OCI-LY7 (cell line): ENCODE measurements at regions not wholly inside any gene's neighbourhood (a gene's known extent, or its start where the extent isn't known, plus 50 kb on each side); places are given as distances from the start of the nearest gene placed in this dataset.

Experiments used
- BruUV-seq: library from RNA; stranded (reverse); fragments of 400-500 nt; replicated peaks from 2 replicates; lab custom pipeline; 2021; lab: Mats Ljungman, UMichigan
- CTCF ChIA-PET: fragments of 300-600 bp; sonication (Branson Sonifier 250); formaldehyde crosslinking; loops from one replicate; lab custom pipeline; 2022; ENCODE audit warnings: antibody characterized with exemption; ENCODE audit not compliant: unreplicated experiment; lab: Charles Lee
- POLR2A ChIA-PET: fragments of 300-600 bp; sonication (Branson Sonifier 250); formaldehyde crosslinking; loops from one replicate; lab custom pipeline; 2022; ENCODE audit warnings: antibody characterized with exemption; lab: Charles Lee
- DNase-seq: peaks from one replicate; pipeline ENCODE4 v3.0.0-alpha.2; 2015; ENCODE audit warnings: low spot score
- H2AFZ ChIP-seq: fragments of 200-600 bp; sonication (generic), shearing (Covaris generic); 2 replicates; pipeline ENCODE4 v1.6.1; 2014; ENCODE audit warnings: mild to moderate bottlenecking, antibody characterized with exemption, low read length, moderate library complexity
- H3K27ac ChIP-seq: fragments of 200-600 bp; sonication (generic); 2 replicates; pipeline ENCODE4 v1.5.1; 2014; ENCODE audit warnings: mixed run types, low read depth, mild to moderate bottlenecking, moderate library complexity, low read length, inconsistent platforms; ENCODE audit not compliant: poor library complexity, severe bottlenecking
- H3K36me3 ChIP-seq: fragments of 200-600 bp; sonication (generic); 2 replicates; pipeline ENCODE4 v1.6.1; 2014; ENCODE audit warnings: mild to moderate bottlenecking, antibody characterized with exemption, low read length, moderate library complexity, mixed read lengths; ENCODE audit not compliant: insufficient read depth
- H3K4me1 ChIP-seq: fragments of 200-600 bp; sonication (generic); 2 replicates; pipeline ENCODE4 v1.5.1; 2014; ENCODE audit warnings: mild to moderate bottlenecking, low read length; ENCODE audit not compliant: insufficient read depth, poor library complexity, severe bottlenecking
- H3K4me2 ChIP-seq: fragments of 200-600 bp; sonication (generic); 2 replicates; pipeline ENCODE4 v1.6.1; 2014; ENCODE audit warnings: mild to moderate bottlenecking, low read length
- H3K4me3 ChIP-seq: fragments of 200-600 bp; sonication (generic); 2 replicates; pipeline ENCODE4 v1.5.1; 2014; ENCODE audit warnings: mild to moderate bottlenecking, low read depth, low read length; ENCODE audit not compliant: poor library complexity, severe bottlenecking
- H3K79me2 ChIP-seq: fragments of 200-600 bp; sonication (generic); 2 replicates; pipeline ENCODE4 v1.6.1; 2016; ENCODE audit warnings: low read depth, mild to moderate bottlenecking, low read length, moderate library complexity, mixed read lengths; ENCODE audit not compliant: insufficient read depth
- H3K9me2 ChIP-seq: fragments of 200-600 bp; sonication (generic); 2 replicates; pipeline ENCODE4 v1.6.1; 2016; ENCODE audit warnings: mild to moderate bottlenecking, low read length, mixed read lengths; ENCODE audit not compliant: insufficient read depth
- H3K9me3 ChIP-seq: fragments of 200-600 bp; sonication (generic); 2 replicates; pipeline ENCODE4 v1.6.1; 2014; ENCODE audit warnings: mild to moderate bottlenecking, mixed run types, low read length, mixed read lengths
- H4K20me1 ChIP-seq: fragments of 200-600 bp; sonication (generic); 2 replicates; pipeline ENCODE4 v1.6.1; 2014; ENCODE audit warnings: mild to moderate bottlenecking, antibody characterized with exemption, low read length, moderate library complexity, mixed read lengths; ENCODE audit not compliant: insufficient read depth
- EZH2phosphoT487 ChIP-seq: fragments of 200-600 bp; sonication (generic); IDR thresholded peaks from 2 replicates; pipeline ENCODE4 v1.6.1; 2018; ENCODE audit warnings: low read depth, borderline replicate concordance, mild to moderate bottlenecking, mixed run types, antibody characterized with exemption, low read length, moderate library complexity, mixed read lengths
- intact Hi-C: fragments of 100-400 bp; cut with micrococcal nuclease; formaldehyde crosslinking; loops from one replicate; pipeline ENCODE4 v1.10.0; 2022; ENCODE audit not compliant: unreplicated experiment
- TF ChIP-seq, protein P1 (sequence below): fragments of 200-600 bp; sonication (generic); conservative IDR thresholded peaks from 2 replicates; pipeline ENCODE4 v1.5.1; 2014; ENCODE audit warnings: mild to moderate bottlenecking, antibody characterized with exemption, low read length, moderate library complexity, mixed read lengths

DNA sequence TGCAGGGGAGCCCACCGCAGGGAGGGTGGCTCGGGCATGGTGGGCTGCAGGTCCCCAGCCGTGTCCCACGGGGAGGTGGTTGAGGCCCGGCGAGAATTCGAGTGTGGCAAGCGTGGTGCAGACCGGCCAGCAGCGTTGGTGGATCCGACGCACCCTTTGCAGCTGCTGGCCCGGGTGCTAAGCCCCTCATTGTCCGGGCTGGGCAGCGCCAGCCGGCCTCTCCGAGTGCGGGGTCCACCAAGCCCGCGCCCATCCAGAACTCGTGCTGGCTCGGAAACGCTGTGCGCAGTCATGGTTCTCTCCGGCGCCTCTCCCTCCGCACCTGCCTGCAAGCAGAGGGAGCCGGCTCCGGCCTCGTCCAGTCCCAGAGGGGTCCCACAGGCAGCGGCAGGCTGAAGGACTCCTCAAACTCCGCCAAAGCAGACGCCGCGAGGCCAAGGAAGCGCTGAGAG, 177.0 kb upstream of the SLC35G4 start:
- no peaks in the 10 kb centered on the region for H3K36me3 ChIP-seq
- H3K4me2 ChIP-seq: no peak overlapping the region
- H3K27ac ChIP-seq: no peak overlapping the region
- no peaks in the 10 kb centered on the region for H3K79me2 ChIP-seq
- DNase-seq: no peak
- CTCF ChIA-PET: no interaction called here
- H3K4me3 ChIP-seq: no peak overlapping the region
- POLR2A ChIA-PET: no interaction called here
- no peaks in the 10 kb centered on the region for H4K20me1 ChIP-seq
- no peaks in the 10 kb centered on the region for H3K4me1 ChIP-seq
- intact Hi-C loops: no loop called here
- TF ChIP-seq, protein P1, sequence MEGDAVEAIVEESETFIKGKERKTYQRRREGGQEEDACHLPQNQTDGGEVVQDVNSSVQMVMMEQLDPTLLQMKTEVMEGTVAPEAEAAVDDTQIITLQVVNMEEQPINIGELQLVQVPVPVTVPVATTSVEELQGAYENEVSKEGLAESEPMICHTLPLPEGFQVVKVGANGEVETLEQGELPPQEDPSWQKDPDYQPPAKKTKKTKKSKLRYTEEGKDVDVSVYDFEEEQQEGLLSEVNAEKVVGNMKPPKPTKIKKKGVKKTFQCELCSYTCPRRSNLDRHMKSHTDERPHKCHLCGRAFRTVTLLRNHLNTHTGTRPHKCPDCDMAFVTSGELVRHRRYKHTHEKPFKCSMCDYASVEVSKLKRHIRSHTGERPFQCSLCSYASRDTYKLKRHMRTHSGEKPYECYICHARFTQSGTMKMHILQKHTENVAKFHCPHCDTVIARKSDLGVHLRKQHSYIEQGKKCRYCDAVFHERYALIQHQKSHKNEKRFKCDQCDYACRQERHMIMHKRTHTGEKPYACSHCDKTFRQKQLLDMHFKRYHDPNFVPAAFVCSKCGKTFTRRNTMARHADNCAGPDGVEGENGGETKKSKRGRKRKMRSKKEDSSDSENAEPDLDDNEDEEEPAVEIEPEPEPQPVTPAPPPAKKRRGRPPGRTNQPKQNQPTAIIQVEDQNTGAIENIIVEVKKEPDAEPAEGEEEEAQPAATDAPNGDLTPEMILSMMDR: no peak
- TF ChIP-seq EZH2phosphoT487: no peak
- H3K9me2 ChIP-seq: no peaks in the 10 kb centered on the region
- H2AFZ ChIP-seq: no peak overlapping the region
- no TSS peak for BruUV-seq
- no peaks in the 10 kb centered on the region for H3K9me3 ChIP-seq

DNA sequence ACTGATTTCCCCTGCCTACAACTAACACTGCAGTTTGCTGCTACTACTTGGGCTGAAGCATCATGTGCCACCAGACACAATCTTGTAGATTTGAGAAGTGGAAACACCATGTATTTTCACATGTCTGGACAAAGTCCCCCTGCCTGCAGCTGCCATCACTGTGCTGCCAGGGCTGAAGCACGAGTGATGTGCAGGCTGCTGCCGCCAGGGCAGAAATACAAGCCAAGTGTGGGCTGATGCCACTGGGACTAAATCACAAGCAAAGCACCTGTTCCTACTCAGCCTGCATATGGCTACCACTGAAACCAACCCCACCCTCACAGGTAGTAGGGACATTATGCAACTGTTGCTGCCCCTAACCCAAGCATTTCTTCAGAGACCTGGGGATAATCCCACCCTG, 179.5 kb upstream of the SLC35G4 start:
- H2AFZ ChIP-seq: no peak overlapping the region
- H3K9me3 ChIP-seq: no peaks in the 10 kb centered on the region
- no peaks in the 10 kb centered on the region for H3K36me3 ChIP-seq
- no peaks in the 10 kb centered on the region for H4K20me1 ChIP-seq
- no peak for DNase-seq
- POLR2A ChIA-PET: no interaction called here
- no peaks in the 10 kb centered on the region for H3K79me2 ChIP-seq
- no peaks in the 10 kb centered on the region for H3K4me1 ChIP-seq
- BruUV-seq: no TSS peak
- intact Hi-C loops: no loop called here
- H3K4me3 ChIP-seq: no peak overlapping the region
- no peak overlapping the region for H3K27ac ChIP-seq
- CTCF ChIA-PET: no interaction called here
- H3K9me2 ChIP-seq: no peaks in the 10 kb centered on the region
- H3K4me2 ChIP-seq: no peak overlapping the region
- TF ChIP-seq, protein P1: no peak
- TF ChIP-seq EZH2phosphoT487: no peak

DNA sequence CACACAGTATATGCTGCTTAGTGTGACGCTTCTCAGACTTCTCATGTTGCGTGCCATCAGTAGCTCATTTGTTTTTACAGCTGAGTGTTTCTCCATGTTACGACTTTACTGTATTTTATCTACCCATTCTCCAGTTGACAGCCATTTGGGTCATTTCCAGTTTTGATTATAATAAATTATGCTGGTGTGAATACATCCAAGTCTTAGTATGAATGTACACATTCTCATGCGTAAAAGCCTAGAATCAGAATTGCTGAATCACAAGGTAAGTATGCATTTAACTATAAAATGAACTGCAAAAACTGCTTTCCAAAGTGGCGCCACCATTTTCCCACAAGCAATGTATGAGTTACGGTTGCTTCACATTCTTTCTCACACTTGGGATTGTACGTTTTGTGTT, 184.2 kb upstream of the SLC35G4 start:
- Histone ChIP-seq H3K27ac (no peak overlapping the region), H3K4me3 (no peak overlapping the region), H3K4me2 (no peak overlapping the region), H3K4me1 (no peaks in the 10 kb centered on the region), H3K79me2 (no peaks in the 10 kb centered on the region), H3K36me3 (no peaks in the 10 kb centered on the region), H3K9me2 (no peaks in the 10 kb centered on the region), H3K9me3 (no peaks in the 10 kb centered on the region), H2AFZ (no peak overlapping the region), H4K20me1 (no peaks in the 10 kb centered on the region)
- DNase-seq: no peak
- ChIA-PET CTCF (no interaction called here), POLR2A (interaction anchor here (0.6 to 0.9 kb wide), 2 partner anchors 15 to 50 kb away, joined by 3 to 5 read pairs; no protein-coding TSS in a partner anchor)
- no TSS peak for BruUV-seq
- TF ChIP-seq, protein P1: no peak
- TF ChIP-seq EZH2phosphoT487: no peak
- intact Hi-C loops: no loop called here
